ENCODE measurements at regions not wholly inside any gene's neighbourhood (a gene's known extent, or its start where the extent isn't known, plus 50 kb on each side); places are given as distances from the start of the nearest gene placed in this dataset.

- no peak overlapping the region for H3K4me3 ChIP-seq (replicated peaks; ENCODE audit: low read depth, low read length)
- DNase-seq (ENCODE audit: low read depth): no peak
- no peak for TF ChIP-seq CTCF (IDR thresholded peaks at IDR 0.05; ENCODE audit: low read length, missing control alignments)
These were observed 322.1 kb downstream of the CCDC85A start for GRCh38 chr2:56505885-56506284.

GRCh38 chr2:56508662-56509061 lies 324.9 kb downstream of the CCDC85A start:
- no peak overlapping the region for H3K4me3 ChIP-seq (replicated peaks; ENCODE audit: low read depth, low read length)
- DNase-seq (ENCODE audit: low read depth): no peak
- TF ChIP-seq CTCF (IDR thresholded peaks at IDR 0.05; ENCODE audit: low read length, missing control alignments): no peak

GRCh38 chr2:56510610-56511009 lies 326.8 kb downstream of the CCDC85A start:
- no peak for DNase-seq (ENCODE audit: low read depth)
- H3K4me3 ChIP-seq (replicated peaks; ENCODE audit: low read depth, low read length): no peak overlapping the region
- TF ChIP-seq CTCF (IDR thresholded peaks at IDR 0.05; ENCODE audit: low read length, missing control alignments): no peak

- no peak for TF ChIP-seq CTCF (IDR thresholded peaks at IDR 0.05; ENCODE audit: low read length, missing control alignments)
- H3K4me3 ChIP-seq (replicated peaks; ENCODE audit: low read depth, low read length): no peak overlapping the region
These were observed 331.6 kb downstream of the CCDC85A start for GRCh38 chr2:56515399-56515798.

GRCh38 chr2:56519806-56520205 lies 336.0 kb downstream of the CCDC85A start:
- TF ChIP-seq CTCF (IDR thresholded peaks at IDR 0.05; ENCODE audit: low read length, missing control alignments): no peak
- DNase-seq (ENCODE audit: low read depth): peak; percentile 3
- no peak overlapping the region for H3K4me3 ChIP-seq (replicated peaks; ENCODE audit: low read depth, low read length)

More at GRCh38 chr2:56515399-56515798, 331.6 kb downstream of the CCDC85A start:
- no peak for DNase-seq (ENCODE audit: low read depth)

- no peak overlapping the region for H3K4me3 ChIP-seq (replicated peaks; ENCODE audit: low read depth, low read length)
- DNase-seq (ENCODE audit: low read depth): peak; percentile 40
- TF ChIP-seq CTCF (IDR thresholded peaks at IDR 0.05; ENCODE audit: low read length, missing control alignments): no peak
These were observed 338.9 kb downstream of the CCDC85A start for GRCh38 chr2:56522605-56523089.

GRCh38 chr2:56523816-56524215 lies 340.0 kb downstream of the CCDC85A start:
- no peak overlapping the region for H3K4me3 ChIP-seq (replicated peaks; ENCODE audit: low read depth, low read length)
- no peak for DNase-seq (ENCODE audit: low read depth)
- TF ChIP-seq CTCF (IDR thresholded peaks at IDR 0.05; ENCODE audit: low read length, missing control alignments): no peak

Data from fibroblast of pulmonary artery (primary cell).